GM12878 (cell line): ENCODE measurements at regions not wholly inside any gene's neighbourhood (a gene's known extent, or its start where the extent isn't known, plus 50 kb on each side); places are given as distances from the start of the nearest gene placed in this dataset.

ENCODE experiments used
- ATAC-seq: fragments of 200-7000 bp; cut with Tn5 transposase; 3 replicates; pipeline ENCODE4 v1.9.1; 2020; ENCODE audit warnings: mild to moderate bottlenecking, moderate library complexity
- BruUV-seq: library from RNA; stranded (reverse); fragments of 400-500 nt; replicated peaks from 2 replicates; lab custom pipeline; 2021; lab: Mats Ljungman, UMichigan
- CTCF ChIA-PET: fragments of 300-600 bp; sonication (Branson Sonifier 250); formaldehyde crosslinking; extraction: SDS; loops from one replicate; lab custom pipeline; 2021; ENCODE audit warnings: inconsistent platforms; lab: Yijun Ruan, JAX
- POLR2A ChIA-PET: fragments of 350-600 bp; formaldehyde crosslinking; extraction: SDS; loops from one replicate; lab custom pipeline; 2021; ENCODE audit warnings: inconsistent platforms; lab: Charles Lee
- RAD21 ChIA-PET: fragments of 300-600 bp; sonication (Branson Sonifier 250); formaldehyde crosslinking; loops from one replicate; lab custom pipeline; 2023; ENCODE audit warnings: antibody characterized with exemption; ENCODE audit not compliant: unreplicated experiment; lab: Charles Lee
- SMC1A ChIA-PET: fragments of 300-600 bp; sonication (Branson Sonifier 250); formaldehyde crosslinking; loops from one replicate; lab custom pipeline; 2023; ENCODE audit not compliant: unreplicated experiment, uncharacterized antibody; lab: Charles Lee
- DNase-seq: peaks from one replicate; pipeline ENCODE4 v3.0.0-alpha.2; 2011; ENCODE audit warnings: low read depth, low spot score
- FAIRE-seq: peaks from 3 replicates; lab custom pipeline; 2011; peaks lifted over from hg19 to GRCh38; lab: Jason Lieb, UNC
- H2AFZ ChIP-seq: 2 replicates; pipeline ENCODE4 v1.6.0; 2011; ENCODE audit warnings: low read depth, low read length, control low read depth; ENCODE audit not compliant: control insufficient read depth
- H3K27ac ChIP-seq: 2 replicates; pipeline ENCODE4 v1.5.1; 2011; ENCODE audit warnings: control low read depth; ENCODE audit not compliant: control insufficient read depth, insufficient read depth
- H3K27me3 ChIP-seq, 2 experiments: replicated peaks in 1 of 2; 2 replicates each; pipeline versions ENCODE4 v1.6.0 to v1.6.1; 2011; ENCODE audit warnings: low read length in 1 of 2; ENCODE audit not compliant: control insufficient read depth in 2 of 2, insufficient read depth in 2 of 2
- H3K36me3 ChIP-seq, 2 experiments: 2 replicates each; pipeline ENCODE4 v1.5.1; 2011; ENCODE audit warnings: low read length in 1 of 2; ENCODE audit not compliant: control insufficient read depth in 2 of 2, insufficient read depth in 2 of 2
- H3K4me1 ChIP-seq: 2 replicates; pipeline ENCODE4 v1.6.1; 2011; ENCODE audit warnings: mild to moderate bottlenecking, low read length, moderate library complexity, mixed read lengths; ENCODE audit not compliant: control insufficient read depth, insufficient read depth
- H3K4me2 ChIP-seq: 2 replicates; pipeline ENCODE4 v1.6.0; 2011; ENCODE audit warnings: control low read depth; ENCODE audit not compliant: control insufficient read depth, insufficient read depth
- H3K4me3 ChIP-seq: fragments of 200-600 bp; sonication (generic); 2 replicates; pipeline ENCODE4 v1.5.1; 2016
- H3K79me2 ChIP-seq: 2 replicates; pipeline ENCODE4 v1.6.0; 2011; ENCODE audit warnings: low read length; ENCODE audit not compliant: control insufficient read depth, insufficient read depth
- H3K9ac ChIP-seq: 2 replicates; pipeline ENCODE4 v1.8.0; 2011; ENCODE audit warnings: low read length, control low read depth, mixed read lengths; ENCODE audit not compliant: control insufficient read depth, insufficient read depth
- H3K9me3 ChIP-seq: replicated peaks from 3 replicates; pipeline ENCODE4 v1.5.1; 2011; ENCODE audit warnings: mild to moderate bottlenecking, low read length; ENCODE audit not compliant: control insufficient read depth, insufficient read depth
- H4K20me1 ChIP-seq: 2 replicates; pipeline ENCODE4 v1.6.0; 2011; ENCODE audit not compliant: control insufficient read depth, insufficient read depth
- EZH2 ChIP-seq: IDR thresholded peaks from 2 replicates; pipeline ENCODE4 v1.6.1; 2012; ENCODE audit warnings: low read depth, mild to moderate bottlenecking, control low read depth, inconsistent platforms, low read length, borderline replicate concordance; ENCODE audit not compliant: control insufficient read depth
- HCFC1 ChIP-seq: fragments of 150-350 bp; IDR thresholded peaks from 2 replicates; pipeline ENCODE4 v1.6.1; 2014; ENCODE audit warnings: low read length
- HDGF ChIP-seq: fragments of 450-650 bp; IDR thresholded peaks from 2 replicates; pipeline ENCODE4 v1.6.1; 2016; ENCODE audit warnings: antibody characterized with exemption
- KDM1A ChIP-seq: fragments of 200-600 bp; sonication (generic); IDR thresholded peaks from 2 replicates; pipeline ENCODE4 v1.6.1; 2016; ENCODE audit warnings: borderline replicate concordance
- STAT3 ChIP-seq: IDR thresholded peaks from 2 replicates; pipeline ENCODE4 v1.6.1; 2011; ENCODE audit warnings: low read depth, low read length, improper control_type of control experiment
- SUZ12 ChIP-seq: fragments of 200-600 bp; sonication (generic); IDR thresholded peaks from one replicate; pipeline ENCODE4 v1.6.1; 2018; ENCODE audit warnings: antibody characterized with exemption, mild to moderate bottlenecking; ENCODE audit not compliant: unreplicated experiment
- ZBTB4 ChIP-seq: fragments of 450-650 bp; formaldehyde crosslinking; IDR thresholded peaks from 2 replicates; pipeline ENCODE4 v1.4.0; 2022; ENCODE audit warnings: mild to moderate bottlenecking, moderate library complexity
- WGBS: methylation state at CpG from one replicate; pipeline ENCODE4 v1.1.6; 2016; ENCODE audit warnings: low lambda C conversion rate; ENCODE audit not compliant: insufficient replicate concordance, insufficient coverage; ENCODE audit errors: missing lambda C conversion rate; 5-methylcytosine and 5-hydroxymethylcytosine counted together
- in situ Hi-C: fragments of 300-500 bp; cut with MboI; formaldehyde crosslinking; loops from 9 replicates; pipeline ENCODE4 v1.14.3; 2018; ENCODE audit warnings: mixed read lengths
- intact Hi-C: fragments of 100-400 bp; cut with micrococcal nuclease; formaldehyde crosslinking; loops from one replicate; pipeline ENCODE4 v1.14.2; 2022; ENCODE audit not compliant: unreplicated experiment
- TF ChIP-seq, protein P1 (sequence below): fragments of 450-650 bp; conservative IDR thresholded peaks from 2 replicates; pipeline ENCODE4 v1.6.1; 2017; ENCODE audit warnings: mild to moderate bottlenecking, moderate library complexity

- DNase-seq (no peak), FAIRE-seq (no peak), ATAC-seq (no peak)
- H3K27ac ChIP-seq, result no peak overlapping the region
- no peak overlapping the region for H3K4me3 ChIP-seq
- BruUV-seq, result no TSS peak
- H3K79me2 ChIP-seq, result no peaks in the 10 kb centered on the region
- intact Hi-C loops, result no loop called here
- no peaks in the 10 kb centered on the region for H3K36me3 ChIP-seq
- CTCF ChIA-PET, result no interaction called here
- POLR2A ChIA-PET, result no interaction called here
- in situ Hi-C loops, result no loop called here
- H3K27me3 ChIP-seq, result no peaks in the 10 kb centered on the region
- TF ChIP-seq HCFC1, result no peak
- no peak for TF ChIP-seq SUZ12
- TF ChIP-seq KDM1A, result no peak
- no peak for TF ChIP-seq EZH2
- TF ChIP-seq HDGF, result no peak
- no peak for TF ChIP-seq ZBTB4 (CRISPR knock-in tag)
- TF ChIP-seq, protein P1, sequence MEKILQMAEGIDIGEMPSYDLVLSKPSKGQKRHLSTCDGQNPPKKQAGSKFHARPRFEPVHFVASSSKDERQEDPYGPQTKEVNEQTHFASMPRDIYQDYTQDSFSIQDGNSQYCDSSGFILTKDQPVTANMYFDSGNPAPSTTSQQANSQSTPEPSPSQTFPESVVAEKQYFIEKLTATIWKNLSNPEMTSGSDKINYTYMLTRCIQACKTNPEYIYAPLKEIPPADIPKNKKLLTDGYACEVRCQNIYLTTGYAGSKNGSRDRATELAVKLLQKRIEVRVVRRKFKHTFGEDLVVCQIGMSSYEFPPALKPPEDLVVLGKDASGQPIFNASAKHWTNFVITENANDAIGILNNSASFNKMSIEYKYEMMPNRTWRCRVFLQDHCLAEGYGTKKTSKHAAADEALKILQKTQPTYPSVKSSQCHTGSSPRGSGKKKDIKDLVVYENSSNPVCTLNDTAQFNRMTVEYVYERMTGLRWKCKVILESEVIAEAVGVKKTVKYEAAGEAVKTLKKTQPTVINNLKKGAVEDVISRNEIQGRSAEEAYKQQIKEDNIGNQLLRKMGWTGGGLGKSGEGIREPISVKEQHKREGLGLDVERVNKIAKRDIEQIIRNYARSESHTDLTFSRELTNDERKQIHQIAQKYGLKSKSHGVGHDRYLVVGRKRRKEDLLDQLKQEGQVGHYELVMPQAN, result no peak
- no peak for TF ChIP-seq STAT3
- TF ChIP-seq, all 136 proteins: peak for 0
- H3K9ac ChIP-seq, result no peak overlapping the region
- SMC1A ChIA-PET, result interaction anchor here (1.8 kb wide), 1 partner anchor 10 kb away, joined by 4 read pairs; no protein-coding TSS in a partner anchor
- 11% methylated on average over 4 of the region's 4 CpGs for WGBS
- no peak overlapping the region for H3K4me2 ChIP-seq
- H3K9me3 ChIP-seq, result no peaks in the 10 kb centered on the region
- no peak overlapping the region for H2AFZ ChIP-seq
- RAD21 ChIA-PET, result no interaction called here
- H4K20me1 ChIP-seq, result no peaks in the 10 kb centered on the region
- H3K4me1 ChIP-seq, result no peaks in the 10 kb centered on the region
Measured at GRCh38 chr10:28120795-28121194, 121.9 kb upstream of the ODAD2 start.
